NCI-H2081 (cell line): ENCODE measurements at regions not wholly inside any gene's neighbourhood (a gene's known extent, or its start where the extent isn't known, plus 50 kb on each side); places are given as distances from the start of the nearest gene placed in this dataset.
"Not testable (repeated sequence)": the region's sequence is repeated elsewhere in the genome, so short reads cannot be mapped to it uniquely, and the experiment has no call there.

Experiments
- DNase-seq, 2 experiments: peaks; one replicate each; lab custom pipeline; 2025; lab: John Stamatoyannopoulos, UW

GRCh38 chr10:53534428-53534827 is 761.8 kb upstream of the MBL2 start:
- DNase-seq: no peak

GRCh38 chr10:53528974-53529373 is 756.4 kb upstream of the MBL2 start:
- no peak for DNase-seq

- DNase-seq: no peak
Measured at GRCh38 chr10:53521046-53521445, 748.5 kb upstream of the MBL2 start.

GRCh38 chr10:53508197-53508596 is 735.6 kb upstream of the MBL2 start:
- no peak for DNase-seq

- DNase-seq: not testable (repeated sequence)
Measured at GRCh38 chr10:53504492-53504891, 731.9 kb upstream of the MBL2 start.

- no peak for DNase-seq
Measured at GRCh38 chr10:53491774-53492173, 719.2 kb upstream of the MBL2 start.

- DNase-seq: no peak
Measured at GRCh38 chr10:53490553-53490952, 718.0 kb upstream of the MBL2 start.

GRCh38 chr10:53489335-53490182 is 717.0 kb upstream of the MBL2 start:
- DNase-seq: no peak

- no peak for DNase-seq
Measured at GRCh38 chr10:53487019-53487983, 714.7 kb upstream of the MBL2 start.

GRCh38 chr10:53485422-53485821 is 712.8 kb upstream of the MBL2 start:
- not testable (repeated sequence) for DNase-seq

- no peak for DNase-seq
Measured at GRCh38 chr10:53479365-53479764, 706.8 kb upstream of the MBL2 start.

- no peak for DNase-seq
Measured at GRCh38 chr10:53477313-53477675, 704.7 kb upstream of the MBL2 start.

GRCh38 chr10:53476650-53477312 is 704.2 kb upstream of the MBL2 start:
- DNase-seq: no peak

GRCh38 chr10:53469383-53469782 is 696.8 kb upstream of the MBL2 start:
- no peak for DNase-seq

- peak in 1 of 2 experiments; percentile 28 for DNase-seq
Measured at GRCh38 chr10:53463539-53463938, 691.0 kb upstream of the MBL2 start.

- no peak for DNase-seq
Measured at GRCh38 chr10:53458007-53458406, 685.4 kb upstream of the MBL2 start.

GRCh38 chr10:53453196-53453595 is 680.6 kb upstream of the MBL2 start:
- DNase-seq: no peak

- no peak for DNase-seq
Measured at GRCh38 chr10:53447576-53447975, 675.0 kb upstream of the MBL2 start.

- DNase-seq: no peak
Measured at GRCh38 chr10:53441843-53442242, 669.3 kb upstream of the MBL2 start.

GRCh38 chr10:53440601-53441000 is 668.0 kb upstream of the MBL2 start:
- DNase-seq: no peak

GRCh38 chr10:53439075-53439474 is 666.5 kb upstream of the MBL2 start:
- DNase-seq: not testable (repeated sequence)

GRCh38 chr10:53434413-53434812 is 661.8 kb upstream of the MBL2 start:
- no peak for DNase-seq
